GM13977 (cell line): ENCODE measurements at regions not wholly inside any gene's neighbourhood (a gene's known extent, or its start where the extent isn't known, plus 50 kb on each side); places are given as distances from the start of the nearest gene placed in this dataset.

Experiments
- DNase-seq: peaks from one replicate; pipeline ENCODE4 v3.0.0; 2012; ENCODE audit warnings: low spot score
- CTCF ChIP-seq: IDR thresholded peaks from 2 replicates; pipeline ENCODE4 v1.5.1; 2012; ENCODE audit warnings: mild to moderate bottlenecking, control low read depth; ENCODE audit not compliant: insufficient read depth; ENCODE audit errors: extremely low read depth, missing control alignments
- in situ Hi-C: fragments of 300-500 bp; cut with MboI; formaldehyde crosslinking; loops from one replicate; pipeline ENCODE4 v1.12.0; 2022; ENCODE audit warnings: low sequenced_read_pairs, low pct_unique_long_range_greater_than_20kb, mixed read lengths, inconsistent platforms; ENCODE audit not compliant: unreplicated experiment

DNA sequence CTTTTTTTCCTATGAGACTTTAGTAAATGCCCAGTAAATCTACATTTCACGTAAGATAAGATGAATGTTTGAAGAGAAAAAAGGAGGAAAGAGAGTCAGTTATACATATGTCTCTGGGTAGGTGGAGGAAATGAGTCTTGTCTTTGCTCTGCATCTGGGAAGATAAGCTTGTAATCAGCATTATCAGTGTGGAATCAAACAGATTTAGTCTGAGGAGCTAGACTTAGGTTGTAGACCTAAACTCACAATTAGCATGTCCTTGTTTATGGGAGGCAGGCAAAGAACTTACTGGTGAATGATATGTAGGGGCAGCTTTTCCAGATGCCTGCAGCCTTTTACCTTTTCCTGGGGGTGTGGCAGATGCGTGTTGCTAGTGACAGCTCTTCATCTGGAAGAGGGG, 962.3 kb downstream of the TBC1D22A start:
- TF ChIP-seq CTCF = no peak
- no peak for DNase-seq
- in situ Hi-C loops = no loop called here

GRCh38 chr22:47724030-47724429, 961.6 kb downstream of the TBC1D22A start:
- no peak for DNase-seq
- in situ Hi-C loops = no loop called here
- no peak for TF ChIP-seq CTCF

- TF ChIP-seq CTCF = no peak
- no peak for DNase-seq
- in situ Hi-C loops = no loop called here
Measured at GRCh38 chr22:47718337-47718736, 955.9 kb downstream of the TBC1D22A start.

DNA sequence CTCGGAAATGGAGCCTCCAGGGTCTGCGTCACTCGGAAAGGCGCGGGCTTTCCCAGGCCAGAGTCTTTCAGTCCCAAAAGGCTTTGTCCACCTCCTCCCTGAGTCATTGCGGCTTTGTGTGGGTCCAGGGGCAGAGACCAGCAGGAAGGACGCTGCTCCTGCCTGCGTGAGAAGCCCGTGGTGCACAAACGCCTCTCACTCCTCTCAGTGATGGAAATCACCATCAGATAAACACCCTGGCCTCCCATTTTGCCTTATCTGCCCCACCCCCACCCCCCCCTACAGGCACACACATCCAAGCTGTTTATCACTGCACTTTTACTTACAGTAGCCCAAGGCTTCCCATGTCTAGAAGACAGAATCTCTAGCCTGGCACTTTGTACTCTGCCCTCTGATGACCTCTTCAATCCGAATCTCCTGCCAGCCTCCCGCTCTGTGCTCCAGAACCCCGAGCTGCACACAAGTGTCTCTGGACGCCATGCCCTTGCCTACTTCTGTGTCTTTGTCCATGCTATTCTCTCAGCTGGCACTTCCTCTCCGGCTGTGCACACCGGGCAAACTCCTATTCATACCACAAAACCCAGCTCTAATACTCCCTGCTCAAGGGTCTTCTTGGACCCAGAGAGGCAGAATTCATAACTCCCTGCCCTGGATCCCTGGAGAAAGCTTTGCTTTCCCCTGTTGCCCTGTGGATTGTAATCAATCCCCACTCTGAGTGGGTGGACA, 954.6 kb downstream of the TBC1D22A start:
- no peak for TF ChIP-seq CTCF
- DNase-seq = no peak
- in situ Hi-C loops = no loop called here

DNA sequence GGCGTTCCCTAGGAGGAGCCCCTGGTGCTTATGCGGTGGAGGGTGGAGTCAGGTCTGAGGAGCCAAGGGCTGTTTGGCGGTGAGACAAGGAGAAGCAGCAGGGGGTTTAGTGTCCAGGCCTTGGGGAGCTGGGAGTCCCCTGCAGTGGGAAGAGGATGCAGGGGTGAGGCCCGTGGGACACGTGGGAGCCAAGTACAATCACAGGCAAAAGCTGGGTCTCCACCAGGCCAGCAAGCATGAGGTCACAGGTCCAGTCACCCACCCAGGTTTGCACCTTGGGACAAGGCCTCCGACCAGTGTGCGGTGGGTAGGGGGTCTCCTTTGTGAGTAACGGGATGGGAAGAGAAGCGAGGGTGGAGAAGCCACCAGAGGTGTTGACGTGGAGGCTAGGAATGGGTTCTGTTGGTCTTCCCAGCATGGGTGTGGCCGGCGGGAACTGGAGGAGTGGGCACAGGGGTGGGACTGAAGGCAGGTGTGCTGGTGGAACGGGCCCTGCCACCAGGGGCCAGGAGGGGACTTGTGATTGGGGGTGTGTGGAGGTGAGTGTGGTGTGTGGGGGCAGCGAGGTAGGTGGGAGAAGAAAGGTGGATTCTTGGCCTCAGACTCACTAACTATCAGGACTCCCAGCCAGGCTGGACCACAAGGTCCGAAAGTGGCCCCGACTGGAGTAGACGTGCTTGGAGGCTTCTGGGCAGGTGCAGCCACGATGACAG, 953.6 kb downstream of the TBC1D22A start:
- no peak for TF ChIP-seq CTCF
- DNase-seq = no peak
- in situ Hi-C loops = no loop called here

DNA sequence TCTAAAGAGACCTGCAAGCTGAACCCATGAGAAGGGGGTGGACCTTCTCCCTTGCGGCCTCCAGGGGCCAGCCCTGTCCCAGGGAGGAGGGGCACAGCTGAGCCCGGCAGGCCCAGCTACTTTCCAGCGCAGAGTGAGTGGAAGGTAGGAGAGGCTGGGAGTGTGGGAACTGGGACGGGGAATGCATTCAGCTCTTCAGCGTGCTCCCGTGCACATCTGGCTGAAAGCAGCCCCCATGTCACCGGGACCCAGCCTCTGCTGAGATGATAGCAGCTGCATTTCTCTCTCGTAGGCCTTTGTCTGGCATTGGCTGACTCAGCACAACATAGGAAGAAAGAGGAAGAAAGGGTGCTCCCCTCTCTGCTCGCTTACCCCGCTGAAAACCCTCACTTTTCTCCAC, 951.5 kb downstream of the TBC1D22A start:
- no peak for TF ChIP-seq CTCF
- DNase-seq = no peak
- in situ Hi-C loops = no loop called here
